GM12878 (cell line): ENCODE measurements at regions not wholly inside any gene's neighbourhood (a gene's known extent, or its start where the extent isn't known, plus 50 kb on each side); places are given as distances from the start of the nearest gene placed in this dataset.

ENCODE experiments used
- CUX1 ChIP-seq: IDR thresholded peaks from 2 replicates; pipeline ENCODE4 v1.6.1; 2012; ENCODE audit warnings: improper control_type of control experiment, low read depth, low read length; ENCODE audit not compliant: insufficient replicate concordance
- ELK1 ChIP-seq: IDR thresholded peaks from 2 replicates; pipeline ENCODE4 v1.6.1; 2012; ENCODE audit warnings: low read depth, low read length, improper control_type of control experiment
- HCFC1 ChIP-seq: fragments of 150-350 bp; IDR thresholded peaks from 2 replicates; pipeline ENCODE4 v1.6.1; 2014; ENCODE audit warnings: low read length
- SKIL ChIP-seq: fragments of 450-650 bp; IDR thresholded peaks from 2 replicates; pipeline ENCODE4 v1.6.1; 2017; ENCODE audit warnings: mild to moderate bottlenecking, low read depth, inconsistent platforms; ENCODE audit not compliant: poor library complexity, severe bottlenecking
- SMAD1 ChIP-seq: fragments of 450-650 bp; IDR thresholded peaks from 2 replicates; pipeline ENCODE4 v1.6.1; 2018; ENCODE audit warnings: mild to moderate bottlenecking, low read depth; ENCODE audit not compliant: partially characterized antibody
- SMC3 ChIP-seq: IDR thresholded peaks from 2 replicates; pipeline ENCODE4 v1.6.1; 2011; ENCODE audit warnings: low read length, improper control_type of control experiment, borderline replicate concordance
- SRF ChIP-seq, 2 experiments: IDR thresholded peaks; 2 replicates each; pipeline ENCODE4 v1.6.1; 2011; ENCODE audit warnings: low read depth in 2 of 2, low read length in 2 of 2, mild to moderate bottlenecking in 1 of 2, moderate library complexity in 1 of 2
- TARDBP ChIP-seq: IDR thresholded peaks from 2 replicates; pipeline ENCODE4 v1.6.1; 2016; ENCODE audit warnings: borderline replicate concordance
- USF2 ChIP-seq: IDR thresholded peaks from 2 replicates; pipeline ENCODE4 v1.6.1; 2011; ENCODE audit warnings: low read depth, low read length, improper control_type of control experiment, borderline replicate concordance
- ZBTB4 ChIP-seq: fragments of 450-650 bp; formaldehyde crosslinking; IDR thresholded peaks from 2 replicates; pipeline ENCODE4 v1.4.0; 2022; ENCODE audit warnings: mild to moderate bottlenecking, moderate library complexity
- TF ChIP-seq, protein P1 (sequence below): fragments of 150-350 bp; IDR thresholded peaks from 2 replicates; pipeline ENCODE4 v1.6.1; 2014; ENCODE audit warnings: mild to moderate bottlenecking, low read depth, low read length

GRCh38 chr6:74598462-74599393 is 607.1 kb downstream of the COL12A1 start (continued):
- TF ChIP-seq HCFC1 (no peak), USF2 (no peak), ELK1 (no peak), SMAD1 (no peak), ZBTB4 (CRISPR knock-in tag) (no peak), SRF (IDR thresholded peaks at IDR 0.05; ENCODE audit: low read depth in 2 of 2, low read length in 2 of 2) (0 out of 4 replicates have a peak, but pooled peaks of 1 of the 2 experiments have one; percentile 19), CUX1 (peak; percentile 16), SMC3 (no peak), TARDBP (no peak), SKIL (peak; percentile 44)
- TF ChIP-seq, protein P1, sequence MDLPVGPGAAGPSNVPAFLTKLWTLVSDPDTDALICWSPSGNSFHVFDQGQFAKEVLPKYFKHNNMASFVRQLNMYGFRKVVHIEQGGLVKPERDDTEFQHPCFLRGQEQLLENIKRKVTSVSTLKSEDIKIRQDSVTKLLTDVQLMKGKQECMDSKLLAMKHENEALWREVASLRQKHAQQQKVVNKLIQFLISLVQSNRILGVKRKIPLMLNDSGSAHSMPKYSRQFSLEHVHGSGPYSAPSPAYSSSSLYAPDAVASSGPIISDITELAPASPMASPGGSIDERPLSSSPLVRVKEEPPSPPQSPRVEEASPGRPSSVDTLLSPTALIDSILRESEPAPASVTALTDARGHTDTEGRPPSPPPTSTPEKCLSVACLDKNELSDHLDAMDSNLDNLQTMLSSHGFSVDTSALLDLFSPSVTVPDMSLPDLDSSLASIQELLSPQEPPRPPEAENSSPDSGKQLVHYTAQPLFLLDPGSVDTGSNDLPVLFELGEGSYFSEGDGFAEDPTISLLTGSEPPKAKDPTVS: no peak
